Vagina (tissue), 2 donors: ENCODE measurements at regions not wholly inside any gene's neighbourhood (a gene's known extent, or its start where the extent isn't known, plus 50 kb on each side); places are given as distances from the start of the nearest gene placed in this dataset.

ENCODE experiments used
- POLR2A ChIP-seq, 2 donors: fragments of 450-650 bp; IDR thresholded peaks; one replicate each; pipeline ENCODE4 v1.6.1; 2017; ENCODE audit warnings: antibody characterized with exemption in 2 of 2, mild to moderate bottlenecking in 2 of 2, moderate library complexity in 2 of 2
- TF ChIP-seq, protein P1 (sequence below), 3 experiments: fragments of 450-650 bp in 2 of 3; fragments of 200-600 bp in 1 of 3; sonication (generic) in 1 of 3; IDR thresholded peaks; one replicate each; pipeline ENCODE4 v1.5.1; 2017 to 2019; ENCODE audit warnings: antibody characterized with exemption in 3 of 3, mild to moderate bottlenecking in 2 of 3, moderate library complexity in 2 of 3

DNA sequence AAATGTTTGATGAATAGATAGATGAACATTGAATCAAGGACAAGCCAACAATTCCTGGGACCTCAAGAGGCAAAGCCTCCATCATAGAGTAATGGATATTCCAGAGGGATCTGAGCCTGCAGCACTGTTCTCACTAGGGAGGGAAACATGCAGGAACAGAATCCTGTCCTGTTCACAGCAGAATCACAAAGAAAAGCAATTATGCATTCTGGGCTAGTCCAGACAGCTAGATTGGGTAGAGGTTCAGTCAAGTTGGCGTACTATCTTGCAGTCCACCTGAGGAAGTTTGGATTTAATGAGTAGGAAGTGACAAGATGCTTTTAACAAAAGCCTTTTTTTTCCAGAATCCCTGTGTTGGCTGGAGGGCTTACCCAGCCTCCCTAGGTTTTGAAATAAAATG is 314.5 kb upstream of the SEMA6D start:
- TF ChIP-seq, protein P1, sequence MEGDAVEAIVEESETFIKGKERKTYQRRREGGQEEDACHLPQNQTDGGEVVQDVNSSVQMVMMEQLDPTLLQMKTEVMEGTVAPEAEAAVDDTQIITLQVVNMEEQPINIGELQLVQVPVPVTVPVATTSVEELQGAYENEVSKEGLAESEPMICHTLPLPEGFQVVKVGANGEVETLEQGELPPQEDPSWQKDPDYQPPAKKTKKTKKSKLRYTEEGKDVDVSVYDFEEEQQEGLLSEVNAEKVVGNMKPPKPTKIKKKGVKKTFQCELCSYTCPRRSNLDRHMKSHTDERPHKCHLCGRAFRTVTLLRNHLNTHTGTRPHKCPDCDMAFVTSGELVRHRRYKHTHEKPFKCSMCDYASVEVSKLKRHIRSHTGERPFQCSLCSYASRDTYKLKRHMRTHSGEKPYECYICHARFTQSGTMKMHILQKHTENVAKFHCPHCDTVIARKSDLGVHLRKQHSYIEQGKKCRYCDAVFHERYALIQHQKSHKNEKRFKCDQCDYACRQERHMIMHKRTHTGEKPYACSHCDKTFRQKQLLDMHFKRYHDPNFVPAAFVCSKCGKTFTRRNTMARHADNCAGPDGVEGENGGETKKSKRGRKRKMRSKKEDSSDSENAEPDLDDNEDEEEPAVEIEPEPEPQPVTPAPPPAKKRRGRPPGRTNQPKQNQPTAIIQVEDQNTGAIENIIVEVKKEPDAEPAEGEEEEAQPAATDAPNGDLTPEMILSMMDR (IDR thresholded peaks at IDR 0.05), result no peak
- no peak for TF ChIP-seq POLR2A (IDR thresholded peaks at IDR 0.05)
